ENCODE measurements at regions not wholly inside any gene's neighbourhood (a gene's known extent, or its start where the extent isn't known, plus 50 kb on each side); places are given as distances from the start of the nearest gene placed in this dataset.

GRCh38 chr7:35446091-35446490 lies 192.2 kb upstream of the TBX20 start:
- Histone ChIP-seq H2AFZ (ENCODE audit: low read depth, low read length) (no peak overlapping the region), H3K27ac (ENCODE audit: insufficient read depth, low read depth, low read length) (no peak overlapping the region), H3K9me3 (replicated peaks; ENCODE audit: control insufficient read depth, insufficient read depth, low read length) (no peaks in the 10 kb centered on the region), H3K27me3 (ENCODE audit: control insufficient read depth in 2 of 2, insufficient read depth in 2 of 2, low read length in 2 of 2) (no peaks in the 10 kb centered on the region), H3K4me1 (ENCODE audit: control insufficient read depth, extremely low read depth, insufficient read depth, low read length) (no peaks in the 10 kb centered on the region), H3K36me3 (ENCODE audit: control insufficient read depth in 2 of 2, extremely low read depth in 1 of 2, insufficient read depth in 2 of 2, low read length in 2 of 2) (no peaks in the 10 kb centered on the region), H3K79me2 (ENCODE audit: control insufficient read depth, insufficient read depth, low read length) (no peaks in the 10 kb centered on the region), H3K4me3 (replicated peaks in 1 of 3; ENCODE audit: insufficient read depth in 1 of 3, low read depth in 1 of 3, low read length in 3 of 3) (no peak overlapping the region), H4K20me1 (replicated peaks; ENCODE audit: control insufficient read depth, extremely low read depth, insufficient read depth, low read length) (no peaks in the 10 kb centered on the region), H3K9ac (replicated peaks; ENCODE audit: extremely low read depth, insufficient read depth, low read length) (no peak overlapping the region), H3K9me1 (replicated peaks; ENCODE audit: control insufficient read depth, extremely low read depth, insufficient read depth, low read length) (no peaks in the 10 kb centered on the region), H3K4me2 (ENCODE audit: insufficient read depth, low read length) (no peak overlapping the region)
- intact Hi-C loops (cut with micrococcal nuclease), result no loop called here
- FAIRE-seq (no peak), DNase-seq (ENCODE audit: low read depth, low spot score) (no peak)
- ChIA-PET POLR2A (no interaction called here), CTCF (no interaction called here)
- dilution Hi-C loops (cut with MboI; ENCODE audit: extremely low pct_ligation_motif_present, low sequenced_read_pairs), result no loop called here
- no peak for TF ChIP-seq JUN (IDR thresholded peaks at IDR 0.05; ENCODE audit: borderline replicate concordance, insufficient read depth, insufficient read length, low read depth)
- no peak for TF ChIP-seq POLR2AphosphoS5 (IDR thresholded peaks at IDR 0.05; ENCODE audit: insufficient read depth, low read depth, low read length)
- TF ChIP-seq FOS (IDR thresholded peaks at IDR 0.05; ENCODE audit: borderline replicate concordance, insufficient read depth, low read length), result no peak
- no TSS peak for BruUV-seq (replicated peaks)

- no peaks in the 10 kb centered on the region for H4K20me1 ChIP-seq (replicated peaks; ENCODE audit: control insufficient read depth, extremely low read depth, insufficient read depth, low read length)
- no peak for DNase-seq (ENCODE audit: low read depth, low spot score)
- dilution Hi-C loops (cut with MboI; ENCODE audit: extremely low pct_ligation_motif_present, low sequenced_read_pairs) (no loop called here), intact Hi-C loops (cut with micrococcal nuclease) (no loop called here)
- TF ChIP-seq MYC (IDR thresholded peaks at IDR 0.05; ENCODE audit: low read depth, low read length) (no peak), POLR2A (IDR thresholded peaks at IDR 0.05; ENCODE audit: low read depth, low read length) (no peak)
- FAIRE-seq, result no peak
- H3K4me1 ChIP-seq (ENCODE audit: control insufficient read depth, extremely low read depth, insufficient read depth, low read length), result no peaks in the 10 kb centered on the region
- no peak overlapping the region for H2AFZ ChIP-seq (ENCODE audit: low read depth, low read length)
- H3K9me1 ChIP-seq (replicated peaks; ENCODE audit: control insufficient read depth, extremely low read depth, insufficient read depth, low read length), result no peaks in the 10 kb centered on the region
- CTCF ChIA-PET, result interaction anchor here (1.3 to 2.2 kb wide), 2 partner anchors 13 to 83 kb away, joined by 3 to 6 read pairs; no protein-coding TSS in a partner anchor
- H3K79me2 ChIP-seq (ENCODE audit: control insufficient read depth, insufficient read depth, low read length), result no peaks in the 10 kb centered on the region
- H3K27me3 ChIP-seq (ENCODE audit: control insufficient read depth in 2 of 2, insufficient read depth in 2 of 2, low read length in 2 of 2), result no peaks in the 10 kb centered on the region
- H3K4me2 ChIP-seq (ENCODE audit: insufficient read depth, low read length), result no peak overlapping the region
- BruUV-seq (replicated peaks), result no TSS peak
- no peak overlapping the region for H3K27ac ChIP-seq (ENCODE audit: insufficient read depth, low read depth, low read length)
- no peak overlapping the region for H3K9ac ChIP-seq (replicated peaks; ENCODE audit: extremely low read depth, insufficient read depth, low read length)
- no peak overlapping the region for H3K4me3 ChIP-seq (replicated peaks in 1 of 3; ENCODE audit: insufficient read depth in 1 of 3, low read depth in 1 of 3, low read length in 3 of 3)
- H3K36me3 ChIP-seq (ENCODE audit: control insufficient read depth in 2 of 2, extremely low read depth in 1 of 2, insufficient read depth in 2 of 2, low read length in 2 of 2), result no peaks in the 10 kb centered on the region
- no peaks in the 10 kb centered on the region for H3K9me3 ChIP-seq (replicated peaks; ENCODE audit: control insufficient read depth, insufficient read depth, low read length)
- POLR2A ChIA-PET, result no interaction called here
Observed at GRCh38 chr7:35437619-35438275, 183.8 kb upstream of the TBX20 start.
